ENCODE measurements at regions not wholly inside any gene's neighbourhood (a gene's known extent, or its start where the extent isn't known, plus 50 kb on each side); places are given as distances from the start of the nearest gene placed in this dataset.

DNA sequence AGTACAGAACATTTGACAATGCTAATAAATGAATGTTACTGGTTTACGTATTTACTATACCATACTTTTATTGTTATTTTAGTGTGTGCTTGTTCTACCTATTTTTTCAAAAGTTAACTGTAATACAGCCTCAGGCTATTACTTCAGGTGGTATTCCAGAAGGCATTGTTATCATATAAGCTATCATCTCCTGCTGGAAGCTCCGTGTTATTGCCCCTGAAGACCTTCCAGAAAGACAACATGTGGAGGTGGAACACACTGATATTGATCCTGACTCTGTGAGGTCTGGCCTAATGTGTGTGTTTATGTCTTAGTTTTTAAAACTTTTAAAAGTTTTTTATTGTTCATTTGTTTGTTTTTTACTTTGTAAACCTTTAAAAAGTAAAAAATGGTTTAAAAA, 509.8 kb upstream of the SPRY2 start:
- Histone ChIP-seq H3K36me3 (ENCODE audit: control insufficient read depth in 3 of 3, insufficient read depth in 3 of 3, low read length in 3 of 3) (no peaks in the 10 kb centered on the region), H3K9ac (ENCODE audit: low read depth in 1 of 3, low read length in 3 of 3) (no peak overlapping the region), H3K9me3 (ENCODE audit: control insufficient read depth in 3 of 3, low read length in 3 of 3) (no peaks in the 10 kb centered on the region), H3K27me3 (ENCODE audit: control insufficient read depth in 3 of 3, insufficient read depth in 3 of 3, low read length in 3 of 3) (no peaks in the 10 kb centered on the region), H3K27ac (ENCODE audit: low read depth, low read length) (no peak overlapping the region), H3K4me3 (ENCODE audit: low read length in 3 of 3) (no peak overlapping the region), H3K4me1 (ENCODE audit: control insufficient read depth in 3 of 3, insufficient read depth in 3 of 3, low read length in 3 of 3) (no peaks in the 10 kb centered on the region)

DNA sequence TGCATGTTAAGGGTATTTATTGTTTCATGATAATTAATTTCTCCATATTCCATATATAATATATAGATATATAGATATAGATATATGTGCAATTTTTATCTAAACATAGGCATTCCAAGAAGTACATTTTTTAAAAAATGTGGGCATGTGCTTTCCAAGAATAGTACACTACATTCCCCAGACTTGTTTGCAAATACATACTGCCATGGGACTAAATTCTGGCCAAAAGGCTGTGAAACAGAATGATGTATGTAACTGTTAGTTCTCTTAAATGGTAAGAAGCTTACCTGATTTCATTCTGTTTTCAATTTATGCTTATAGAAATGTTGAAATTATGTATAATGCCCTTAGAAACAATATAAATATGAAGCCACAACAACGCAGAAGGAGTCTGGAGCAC, 503.2 kb upstream of the SPRY2 start:
- H3K36me3 ChIP-seq (ENCODE audit: control insufficient read depth in 3 of 3, insufficient read depth in 3 of 3, low read length in 3 of 3): no peaks in the 10 kb centered on the region
- no peaks in the 10 kb centered on the region for H3K27me3 ChIP-seq (ENCODE audit: control insufficient read depth in 3 of 3, insufficient read depth in 3 of 3, low read length in 3 of 3)
- H3K27ac ChIP-seq (ENCODE audit: low read depth, low read length): no peak overlapping the region
- no peaks in the 10 kb centered on the region for H3K9me3 ChIP-seq (ENCODE audit: control insufficient read depth in 3 of 3, low read length in 3 of 3)
- H3K4me3 ChIP-seq (ENCODE audit: low read length in 3 of 3): no peak overlapping the region
- no peak overlapping the region for H3K9ac ChIP-seq (ENCODE audit: low read depth in 1 of 3, low read length in 3 of 3)
- no peaks in the 10 kb centered on the region for H3K4me1 ChIP-seq (ENCODE audit: control insufficient read depth in 3 of 3, insufficient read depth in 3 of 3, low read length in 3 of 3)

DNA sequence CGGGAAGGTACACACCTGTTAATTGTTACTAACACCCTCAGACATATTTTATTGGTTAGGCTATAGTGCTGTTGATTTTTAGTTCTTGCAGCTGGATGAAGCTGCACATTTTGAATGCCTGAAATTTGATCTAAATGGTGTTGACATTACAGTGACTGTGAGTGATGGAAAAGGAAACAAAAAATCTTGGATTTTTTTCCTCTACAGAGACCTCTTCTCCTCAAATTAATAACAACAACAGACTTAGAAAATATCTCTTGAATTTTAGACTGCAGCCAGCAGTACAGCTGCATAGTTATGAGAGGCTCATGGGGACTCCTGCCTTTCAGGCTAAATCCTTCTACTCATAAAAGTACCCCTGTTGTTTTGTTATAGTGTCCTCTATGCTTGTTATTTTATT, 500.5 kb upstream of the SPRY2 start:
- no peak overlapping the region for H3K27ac ChIP-seq (ENCODE audit: low read depth, low read length)

GRCh38 chr13:80840316-80840976, 499.5 kb upstream of the SPRY2 start:
- H3K4me3 ChIP-seq (ENCODE audit: low read length in 3 of 3): peak overlapping the region in 1 of 3 donors; percentile 33
- H3K9ac ChIP-seq (ENCODE audit: low read depth in 1 of 3, low read length in 3 of 3): no peak overlapping the region
- no peak overlapping the region for H3K27ac ChIP-seq (ENCODE audit: low read depth, low read length)
- H3K9me3 ChIP-seq (ENCODE audit: control insufficient read depth in 3 of 3, low read length in 3 of 3): peaks cover 0 to 5% (median 0%) of the 10 kb centered on the region in 3 donors
- H3K36me3 ChIP-seq (ENCODE audit: control insufficient read depth in 3 of 3, insufficient read depth in 3 of 3, low read length in 3 of 3): no peaks in the 10 kb centered on the region
- no peaks in the 10 kb centered on the region for H3K27me3 ChIP-seq (ENCODE audit: control insufficient read depth in 3 of 3, insufficient read depth in 3 of 3, low read length in 3 of 3)
- H3K4me1 ChIP-seq (ENCODE audit: control insufficient read depth in 3 of 3, insufficient read depth in 3 of 3, low read length in 3 of 3): no peaks in the 10 kb centered on the region

More for the DNA sequence above, 500.5 kb upstream of the SPRY2 start:
- Histone ChIP-seq H3K9ac (ENCODE audit: low read depth in 1 of 3, low read length in 3 of 3) (no peak overlapping the region), H3K4me3 (ENCODE audit: low read length in 3 of 3) (no peak overlapping the region), H3K27me3 (ENCODE audit: control insufficient read depth in 3 of 3, insufficient read depth in 3 of 3, low read length in 3 of 3) (no peaks in the 10 kb centered on the region), H3K36me3 (ENCODE audit: control insufficient read depth in 3 of 3, insufficient read depth in 3 of 3, low read length in 3 of 3) (no peaks in the 10 kb centered on the region), H3K4me1 (ENCODE audit: control insufficient read depth in 3 of 3, insufficient read depth in 3 of 3, low read length in 3 of 3) (no peaks in the 10 kb centered on the region), H3K9me3 (ENCODE audit: control insufficient read depth in 3 of 3, low read length in 3 of 3) (peaks cover 0 to 2% (median 0%) of the 10 kb centered on the region in 3 donors)

DNA sequence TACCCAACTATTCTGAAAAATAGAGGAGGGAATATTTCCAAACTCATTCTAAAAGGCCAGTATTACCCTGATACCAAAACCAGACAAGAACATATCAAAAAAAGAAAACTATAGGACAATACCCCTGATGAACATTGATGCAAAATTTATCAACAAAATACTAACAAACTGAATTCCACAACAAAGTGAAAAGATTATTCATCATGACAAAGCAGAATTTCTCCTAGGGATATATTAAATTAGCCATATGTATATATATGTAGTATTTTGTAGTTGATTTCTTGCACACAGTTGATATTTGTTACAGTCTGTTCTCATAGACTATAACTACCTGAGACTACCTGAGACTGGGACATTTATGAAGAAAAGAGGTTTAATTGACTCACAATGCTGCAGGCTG, 495.0 kb upstream of the SPRY2 start:
- Histone ChIP-seq H3K36me3 (ENCODE audit: control insufficient read depth in 3 of 3, insufficient read depth in 3 of 3, low read length in 3 of 3) (no peaks in the 10 kb centered on the region), H3K9me3 (ENCODE audit: control insufficient read depth in 3 of 3, low read length in 3 of 3) (peaks cover 0 to 5% (median 0%) of the 10 kb centered on the region in 3 donors), H3K27ac (ENCODE audit: low read depth, low read length) (no peak overlapping the region), H3K9ac (ENCODE audit: low read depth in 1 of 3, low read length in 3 of 3) (no peak overlapping the region), H3K4me1 (ENCODE audit: control insufficient read depth in 3 of 3, insufficient read depth in 3 of 3, low read length in 3 of 3) (no peaks in the 10 kb centered on the region), H3K27me3 (ENCODE audit: control insufficient read depth in 3 of 3, insufficient read depth in 3 of 3, low read length in 3 of 3) (no peaks in the 10 kb centered on the region), H3K4me3 (ENCODE audit: low read length in 3 of 3) (no peak overlapping the region)

- H3K27me3 ChIP-seq (ENCODE audit: control insufficient read depth in 3 of 3, insufficient read depth in 3 of 3, low read length in 3 of 3): no peaks in the 10 kb centered on the region
- no peaks in the 10 kb centered on the region for H3K4me1 ChIP-seq (ENCODE audit: control insufficient read depth in 3 of 3, insufficient read depth in 3 of 3, low read length in 3 of 3)
- H3K9ac ChIP-seq (ENCODE audit: low read depth in 1 of 3, low read length in 3 of 3): no peak overlapping the region
- peaks cover 0 to 10% (median 0%) of the 10 kb centered on the region in 3 donors for H3K9me3 ChIP-seq (ENCODE audit: control insufficient read depth in 3 of 3, low read length in 3 of 3)
- H3K27ac ChIP-seq (ENCODE audit: low read depth, low read length): no peak overlapping the region
- H3K36me3 ChIP-seq (ENCODE audit: control insufficient read depth in 3 of 3, insufficient read depth in 3 of 3, low read length in 3 of 3): peaks cover 0 to 4% (median 0%) of the 10 kb centered on the region in 3 donors
- no peak overlapping the region for H3K4me3 ChIP-seq (ENCODE audit: low read length in 3 of 3)
Observed at GRCh38 chr13:80830431-80830830, 489.5 kb upstream of the SPRY2 start.

DNA sequence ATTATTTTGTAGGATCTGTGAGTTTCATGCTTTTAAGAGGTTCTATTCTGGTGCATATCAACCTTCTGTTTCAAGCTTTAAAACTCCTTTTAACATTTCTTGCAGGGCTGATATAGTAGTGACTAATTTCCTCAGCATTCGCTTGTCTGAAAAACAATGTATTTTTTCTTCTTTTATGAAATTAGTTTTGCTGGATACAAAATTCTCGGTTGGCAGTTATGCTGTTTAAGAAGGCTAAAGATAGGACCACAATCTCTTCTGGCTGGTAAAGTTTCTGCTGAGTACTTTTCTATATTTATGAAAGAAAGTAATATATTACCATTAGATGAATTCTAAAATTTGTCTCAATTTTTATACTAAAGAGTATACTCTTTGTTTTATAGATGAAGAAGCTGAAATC, 487.8 kb upstream of the SPRY2 start:
- Histone ChIP-seq H3K27me3 (ENCODE audit: control insufficient read depth in 3 of 3, insufficient read depth in 3 of 3, low read length in 3 of 3) (no peaks in the 10 kb centered on the region), H3K36me3 (ENCODE audit: control insufficient read depth in 3 of 3, insufficient read depth in 3 of 3, low read length in 3 of 3) (peaks cover 0 to 4% (median 0%) of the 10 kb centered on the region in 3 donors), H3K9me3 (ENCODE audit: control insufficient read depth in 3 of 3, low read length in 3 of 3) (peaks cover 0 to 10% (median 0%) of the 10 kb centered on the region in 3 donors), H3K4me3 (ENCODE audit: low read length in 3 of 3) (no peak overlapping the region), H3K27ac (ENCODE audit: low read depth, low read length) (no peak overlapping the region), H3K4me1 (ENCODE audit: control insufficient read depth in 3 of 3, insufficient read depth in 3 of 3, low read length in 3 of 3) (no peaks in the 10 kb centered on the region), H3K9ac (ENCODE audit: low read depth in 1 of 3, low read length in 3 of 3) (no peak overlapping the region)

DNA sequence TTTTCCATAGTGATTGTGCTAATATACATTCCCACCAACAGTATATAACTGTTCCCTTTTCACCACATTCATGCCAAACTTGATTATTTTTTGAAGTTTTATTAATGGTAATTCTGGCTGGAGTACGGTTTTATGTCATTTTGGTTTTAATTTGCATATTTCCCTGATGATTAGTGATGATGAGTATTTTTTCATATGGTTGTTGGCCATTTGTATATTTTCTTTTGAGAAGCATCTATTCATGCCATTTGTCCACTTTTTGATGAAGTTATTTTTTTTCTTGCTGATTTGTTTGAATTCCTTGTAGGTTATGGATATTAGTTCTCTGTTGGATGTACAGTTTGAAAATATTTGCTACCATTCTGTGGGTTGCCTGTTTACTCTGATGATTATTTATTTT, 484.4 kb upstream of the SPRY2 start:
- no peaks in the 10 kb centered on the region for H3K4me1 ChIP-seq (ENCODE audit: control insufficient read depth in 3 of 3, insufficient read depth in 3 of 3, low read length in 3 of 3)
- H3K36me3 ChIP-seq (ENCODE audit: control insufficient read depth in 3 of 3, insufficient read depth in 3 of 3, low read length in 3 of 3): peaks cover 0 to 1% (median 0%) of the 10 kb centered on the region in 3 donors
- H3K4me3 ChIP-seq (ENCODE audit: low read length in 3 of 3): no peak overlapping the region
- no peak overlapping the region for H3K9ac ChIP-seq (ENCODE audit: low read depth in 1 of 3, low read length in 3 of 3)
- H3K27ac ChIP-seq (ENCODE audit: low read depth, low read length): no peak overlapping the region
- H3K27me3 ChIP-seq (ENCODE audit: control insufficient read depth in 3 of 3, insufficient read depth in 3 of 3, low read length in 3 of 3): no peaks in the 10 kb centered on the region
- peaks cover 0 to 10% (median 0%) of the 10 kb centered on the region in 3 donors for H3K9me3 ChIP-seq (ENCODE audit: control insufficient read depth in 3 of 3, low read length in 3 of 3)

DNA sequence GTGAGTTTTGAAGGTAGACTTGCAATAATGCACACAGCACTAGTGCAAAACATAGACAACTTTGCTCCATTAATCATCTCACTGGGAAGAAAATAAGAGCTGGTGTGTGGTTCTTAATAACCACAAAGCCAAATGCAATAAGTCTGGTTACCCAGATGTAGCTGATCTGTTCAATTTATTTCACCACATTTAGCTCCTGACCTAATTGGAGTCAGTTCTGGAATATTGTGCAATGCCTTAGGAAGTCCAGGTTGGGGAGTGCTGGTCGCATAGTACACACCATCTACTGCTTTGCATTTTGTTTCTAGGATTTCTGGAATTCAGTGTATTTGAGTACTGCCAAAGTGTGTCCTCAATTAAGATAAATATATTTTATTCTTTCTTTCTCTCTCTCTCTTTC, 483.3 kb upstream of the SPRY2 start:
- Histone ChIP-seq H3K27me3 (ENCODE audit: control insufficient read depth in 3 of 3, insufficient read depth in 3 of 3, low read length in 3 of 3) (no peaks in the 10 kb centered on the region), H3K9me3 (ENCODE audit: control insufficient read depth in 3 of 3, low read length in 3 of 3) (peaks cover 0 to 10% (median 0%) of the 10 kb centered on the region in 3 donors), H3K4me3 (ENCODE audit: low read length in 3 of 3) (no peak overlapping the region), H3K4me1 (ENCODE audit: control insufficient read depth in 3 of 3, insufficient read depth in 3 of 3, low read length in 3 of 3) (no peaks in the 10 kb centered on the region), H3K36me3 (ENCODE audit: control insufficient read depth in 3 of 3, insufficient read depth in 3 of 3, low read length in 3 of 3) (no peaks in the 10 kb centered on the region), H3K27ac (ENCODE audit: low read depth, low read length) (no peak overlapping the region), H3K9ac (ENCODE audit: low read depth in 1 of 3, low read length in 3 of 3) (no peak overlapping the region)

- no peak overlapping the region for H3K4me3 ChIP-seq (ENCODE audit: low read length in 3 of 3)
- H3K27ac ChIP-seq (ENCODE audit: low read depth, low read length): no peak overlapping the region
Observed at GRCh38 chr13:80823472-80823871, 482.5 kb upstream of the SPRY2 start.

More at GRCh38 chr13:80823472-80823871, 482.5 kb upstream of the SPRY2 start:
- no peak overlapping the region for H3K9ac ChIP-seq (ENCODE audit: low read depth in 1 of 3, low read length in 3 of 3)
- peaks cover 0 to 8% (median 0%) of the 10 kb centered on the region in 3 donors for H3K9me3 ChIP-seq (ENCODE audit: control insufficient read depth in 3 of 3, low read length in 3 of 3)
- no peaks in the 10 kb centered on the region for H3K4me1 ChIP-seq (ENCODE audit: control insufficient read depth in 3 of 3, insufficient read depth in 3 of 3, low read length in 3 of 3)
- no peaks in the 10 kb centered on the region for H3K27me3 ChIP-seq (ENCODE audit: control insufficient read depth in 3 of 3, insufficient read depth in 3 of 3, low read length in 3 of 3)
- no peaks in the 10 kb centered on the region for H3K36me3 ChIP-seq (ENCODE audit: control insufficient read depth in 3 of 3, insufficient read depth in 3 of 3, low read length in 3 of 3)
